Upper lobe of left lung (tissue), 6 donors: ENCODE measurements at regions not wholly inside any gene's neighbourhood (a gene's known extent, or its start where the extent isn't known, plus 50 kb on each side); places are given as distances from the start of the nearest gene placed in this dataset.
"Not testable (repeated sequence)": the region's sequence is repeated elsewhere in the genome, so short reads cannot be mapped to it uniquely, and the experiment has no call there.

Experiments
- ATAC-seq, 2 donors: fragments of 200-7000 bp; cut with Tn5 transposase; one replicate each; pipeline ENCODE4 v1.9.1; 2022; ENCODE audit warnings: mild to moderate bottlenecking in 2 of 2, moderate library complexity in 2 of 2; ENCODE audit not compliant: low FRiP score in 2 of 2
- DNase-seq, 2 donors: peaks; one replicate each; pipeline ENCODE4 v3.0.0-alpha.2; 2019 to 2020
- H3K27ac ChIP-seq, 4 donors: fragments of 200-600 bp; sonication (generic); one replicate each; pipeline ENCODE4 v1.5.1; 2016 to 2019
- H3K27me3 ChIP-seq, 4 donors: fragments of 200-600 bp; sonication (generic); one replicate each; pipeline ENCODE4 v1.5.1; 2017 to 2019
- H3K36me3 ChIP-seq, 4 donors: fragments of 200-600 bp; sonication (generic); one replicate each; pipeline ENCODE4 v1.5.1; 2016 to 2019
- H3K4me1 ChIP-seq, 4 donors: fragments of 200-600 bp; sonication (generic); one replicate each; pipeline ENCODE4 v1.5.1; 2018 to 2019
- H3K4me3 ChIP-seq, 4 donors: fragments of 200-600 bp; sonication (generic); one replicate each; pipeline ENCODE4 v1.5.1; 2017 to 2019; ENCODE audit warnings: mild to moderate bottlenecking in 2 of 4, moderate library complexity in 1 of 4
- H3K9me3 ChIP-seq, 4 donors: fragments of 200-600 bp; sonication (generic); one replicate each; pipeline ENCODE4 v1.5.1; 2018 to 2019
- EP300 ChIP-seq, 4 donors: sonication (generic); formaldehyde crosslinking; IDR thresholded peaks; one replicate each; pipeline ENCODE4 v1.5.1; 2017; ENCODE audit warnings: antibody characterized with exemption in 4 of 4, control low read depth in 2 of 4
- POLR2A ChIP-seq, 4 donors: fragments of 450-650 bp; IDR thresholded peaks; one replicate each; pipeline ENCODE4 v1.5.1; 2016 to 2017; ENCODE audit warnings: antibody characterized with exemption in 4 of 4, mild to moderate bottlenecking in 2 of 4
- POLR2AphosphoS5 ChIP-seq, 2 donors: sonication (generic); formaldehyde crosslinking; IDR thresholded peaks; one replicate each; pipeline ENCODE4 v1.5.1; 2017; ENCODE audit warnings: antibody characterized with exemption in 2 of 2
- WGBS, 2 donors: methylation state at CpG; one replicate each; pipeline ENCODE4 v1.1.5; 2017 to 2018; 5-methylcytosine and 5-hydroxymethylcytosine counted together
- TF ChIP-seq, protein P1 (sequence below), 6 experiments: fragments of 450-650 bp in 4 of 6; fragments of 200-600 bp in 2 of 6; sonication (generic) in 2 of 6; IDR thresholded peaks; one replicate each; pipeline ENCODE4 v1.5.1; 2016 to 2019; ENCODE audit warnings: antibody characterized with exemption in 6 of 6
- donor health status: DM: no; HTN: no; CAD: no; lungs with moderate emphysema.
- donor health status: DM: no; HTN: yes; CAD: no; lungs with severe emphysema.

DNA sequence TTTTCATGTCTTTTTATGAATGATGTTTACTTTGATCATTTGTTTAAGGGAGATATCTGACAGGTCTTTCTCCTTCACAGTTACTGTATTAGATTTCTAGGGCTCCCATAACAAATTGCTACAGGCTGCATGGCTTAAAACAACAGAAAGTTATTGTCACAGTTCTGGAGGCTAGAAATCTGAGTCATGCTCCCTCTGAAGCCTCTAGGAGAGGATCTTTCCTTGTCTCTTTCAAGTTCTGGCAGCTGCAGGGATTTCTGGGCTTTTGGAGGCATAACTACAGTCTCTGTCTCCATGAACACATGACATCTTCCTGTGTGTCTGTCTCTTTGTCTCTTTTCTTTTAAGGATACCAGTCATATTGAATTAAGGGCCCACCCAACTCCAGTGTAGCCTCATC, 557.3 kb upstream of the SEMA6A start:
- Histone ChIP-seq H3K4me3 (no peak overlapping the region), H3K27ac (no peak overlapping the region), H3K4me1 (no peaks in the 10 kb centered on the region), H3K36me3 (no peaks in the 10 kb centered on the region), H3K27me3 (no peaks in the 10 kb centered on the region), H3K9me3 (no peaks in the 10 kb centered on the region)
- ATAC-seq, result no peak
- TF ChIP-seq POLR2AphosphoS5 (IDR thresholded peaks at IDR 0.05), result no peak
- TF ChIP-seq, protein P1, sequence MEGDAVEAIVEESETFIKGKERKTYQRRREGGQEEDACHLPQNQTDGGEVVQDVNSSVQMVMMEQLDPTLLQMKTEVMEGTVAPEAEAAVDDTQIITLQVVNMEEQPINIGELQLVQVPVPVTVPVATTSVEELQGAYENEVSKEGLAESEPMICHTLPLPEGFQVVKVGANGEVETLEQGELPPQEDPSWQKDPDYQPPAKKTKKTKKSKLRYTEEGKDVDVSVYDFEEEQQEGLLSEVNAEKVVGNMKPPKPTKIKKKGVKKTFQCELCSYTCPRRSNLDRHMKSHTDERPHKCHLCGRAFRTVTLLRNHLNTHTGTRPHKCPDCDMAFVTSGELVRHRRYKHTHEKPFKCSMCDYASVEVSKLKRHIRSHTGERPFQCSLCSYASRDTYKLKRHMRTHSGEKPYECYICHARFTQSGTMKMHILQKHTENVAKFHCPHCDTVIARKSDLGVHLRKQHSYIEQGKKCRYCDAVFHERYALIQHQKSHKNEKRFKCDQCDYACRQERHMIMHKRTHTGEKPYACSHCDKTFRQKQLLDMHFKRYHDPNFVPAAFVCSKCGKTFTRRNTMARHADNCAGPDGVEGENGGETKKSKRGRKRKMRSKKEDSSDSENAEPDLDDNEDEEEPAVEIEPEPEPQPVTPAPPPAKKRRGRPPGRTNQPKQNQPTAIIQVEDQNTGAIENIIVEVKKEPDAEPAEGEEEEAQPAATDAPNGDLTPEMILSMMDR (IDR thresholded peaks at IDR 0.05), result no peak
- no peak for TF ChIP-seq EP300 (IDR thresholded peaks at IDR 0.05)
- TF ChIP-seq POLR2A (IDR thresholded peaks at IDR 0.05), result no peak
- no peak for DNase-seq

DNA sequence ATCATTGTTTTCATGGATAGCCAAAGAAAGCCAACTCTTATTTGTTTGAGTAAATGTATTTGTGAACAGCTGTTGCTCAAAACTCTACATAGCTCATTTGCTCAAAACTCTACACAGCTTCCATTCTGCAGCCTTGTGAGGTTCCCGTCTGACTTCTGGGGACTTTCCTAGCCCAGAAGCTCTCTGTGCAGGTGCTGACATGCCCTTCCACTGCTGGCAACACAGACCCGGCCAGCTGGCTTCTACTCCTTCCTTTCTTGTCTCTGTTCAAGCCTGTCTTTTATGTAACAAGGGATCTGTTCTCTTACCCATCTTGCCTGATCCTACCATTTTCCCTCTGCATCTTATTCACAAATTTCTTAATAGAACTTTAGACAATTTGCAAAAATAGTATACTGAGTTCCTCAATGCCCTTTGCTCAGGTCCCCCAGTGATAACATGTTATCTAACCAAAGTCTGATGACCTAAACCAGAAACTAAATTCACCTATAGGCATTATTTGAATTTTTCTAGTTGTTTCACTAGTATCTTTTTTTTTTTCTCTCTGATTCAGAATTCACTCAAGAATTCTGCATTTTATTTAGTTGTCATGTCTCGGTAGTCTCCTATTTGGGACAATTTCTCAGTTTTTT, 556.5 kb upstream of the SEMA6A start:
- ATAC-seq (no peak), DNase-seq (no peak)
- H3K4me1 ChIP-seq, result no peaks in the 10 kb centered on the region
- TF ChIP-seq EP300 (IDR thresholded peaks at IDR 0.05) (no peak), POLR2AphosphoS5 (IDR thresholded peaks at IDR 0.05) (no peak), POLR2A (IDR thresholded peaks at IDR 0.05) (no peak)
- TF ChIP-seq, protein P1 (IDR thresholded peaks at IDR 0.05), result no peak
- H3K27me3 ChIP-seq, result no peaks in the 10 kb centered on the region
- no peak overlapping the region for H3K27ac ChIP-seq
- WGBS, 2 donors, result 63 to 70% methylated on average over 3 of the region's 3 CpGs
- H3K9me3 ChIP-seq, result no peaks in the 10 kb centered on the region
- H3K36me3 ChIP-seq, result no peaks in the 10 kb centered on the region
- no peak overlapping the region for H3K4me3 ChIP-seq

DNA sequence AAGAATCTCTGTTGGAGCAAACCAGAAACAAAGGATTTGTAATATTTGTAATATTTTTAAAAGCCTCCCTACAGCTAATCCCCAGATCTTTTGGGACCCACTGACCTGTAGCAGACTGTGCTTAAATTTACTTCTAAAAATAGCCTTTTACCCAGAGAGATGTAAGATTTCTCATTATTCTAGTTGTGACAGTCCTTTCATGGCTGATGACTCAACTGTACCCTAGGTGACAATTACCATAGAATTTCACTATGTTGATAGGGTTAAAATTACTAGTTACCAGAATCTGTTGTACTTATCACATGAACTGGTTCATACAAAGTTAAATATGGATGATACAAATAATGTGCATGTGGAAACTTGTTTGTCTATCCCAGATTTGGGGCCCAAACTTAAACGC, 543.9 kb upstream of the SEMA6A start:
- DNase-seq (no peak), ATAC-seq (no peak)
- Histone ChIP-seq H3K27me3 (no peaks in the 10 kb centered on the region), H3K36me3 (no peaks in the 10 kb centered on the region), H3K27ac (no peak overlapping the region), H3K4me1 (no peaks in the 10 kb centered on the region), H3K4me3 (no peak overlapping the region), H3K9me3 (peaks cover 0 to 3% (median 0%) of the 10 kb centered on the region in 4 donors)
- TF ChIP-seq POLR2AphosphoS5 (IDR thresholded peaks at IDR 0.05), result no peak
- no peak for TF ChIP-seq EP300 (IDR thresholded peaks at IDR 0.05)
- TF ChIP-seq, protein P1 (IDR thresholded peaks at IDR 0.05), result no peak
- TF ChIP-seq POLR2A (IDR thresholded peaks at IDR 0.05), result no peak
- WGBS, 2 donors, result 87 to 100% methylated on average over 1 of the region's 1 CpG

- H3K9me3 ChIP-seq, H3K27ac ChIP-seq, H3K4me1 ChIP-seq, ATAC-seq, H3K36me3 ChIP-seq, H3K4me3 ChIP-seq, DNase-seq, H3K27me3 ChIP-seq: not testable (repeated sequence)
- WGBS, 2 donors, result 75 to 77% methylated on average over 5 to 6 of the region's 6 CpGs
Observed at GRCh38 chr5:117117314-117117713, 542.7 kb upstream of the SEMA6A start.

- Histone ChIP-seq H3K9me3 (no peaks in the 10 kb centered on the region), H3K36me3 (no peaks in the 10 kb centered on the region), H3K4me3 (no peak overlapping the region), H3K4me1 (no peaks in the 10 kb centered on the region), H3K27me3 (no peaks in the 10 kb centered on the region), H3K27ac (no peak overlapping the region)
- no peak for TF ChIP-seq POLR2A (IDR thresholded peaks at IDR 0.05)
- TF ChIP-seq POLR2AphosphoS5 (IDR thresholded peaks at IDR 0.05), result no peak
- no peak for TF ChIP-seq EP300 (IDR thresholded peaks at IDR 0.05)
- TF ChIP-seq, protein P1 (IDR thresholded peaks at IDR 0.05), result no peak
- 92 to 96% methylated on average over 2 of the region's 2 CpGs for WGBS, 2 donors
- DNase-seq, result no peak
- ATAC-seq, result no peak
Observed at GRCh38 chr5:117110548-117110947, 535.9 kb upstream of the SEMA6A start.
